KG1 (cell line): ENCODE measurements at regions not wholly inside any gene's neighbourhood (a gene's known extent, or its start where the extent isn't known, plus 50 kb on each side); places are given as distances from the start of the nearest gene placed in this dataset.

Experiments used
- DNase-seq: peaks from one replicate; lab custom pipeline; 2025; lab: John Stamatoyannopoulos, UW

GRCh38 chr14:71711125-71711524, 221.1 kb upstream of the RGS6 start:
- no peak for DNase-seq

- DNase-seq: no peak
These were observed 220.6 kb upstream of the RGS6 start for GRCh38 chr14:71711619-71712018.

GRCh38 chr14:71712478-71712877, 219.8 kb upstream of the RGS6 start:
- no peak for DNase-seq

GRCh38 chr14:71713016-71713415, 219.2 kb upstream of the RGS6 start:
- no peak for DNase-seq

- DNase-seq: no peak
These were observed 218.8 kb upstream of the RGS6 start for GRCh38 chr14:71713451-71713850.

GRCh38 chr14:71714225-71714624, 218.0 kb upstream of the RGS6 start:
- no peak for DNase-seq

- no peak for DNase-seq
These were observed 216.0 kb upstream of the RGS6 start for GRCh38 chr14:71716041-71716772.

- DNase-seq: no peak
These were observed 211.1 kb upstream of the RGS6 start for GRCh38 chr14:71720978-71721624.

- DNase-seq: no peak
These were observed 210.4 kb upstream of the RGS6 start for GRCh38 chr14:71721791-71722190.

- DNase-seq: no peak
These were observed 209.3 kb upstream of the RGS6 start for GRCh38 chr14:71722885-71723284.

GRCh38 chr14:71725922-71726579, 206.2 kb upstream of the RGS6 start:
- no peak for DNase-seq

- DNase-seq: no peak
These were observed 205.6 kb upstream of the RGS6 start for GRCh38 chr14:71726580-71727021.

- DNase-seq: no peak
These were observed 203.8 kb upstream of the RGS6 start for GRCh38 chr14:71728386-71728785.

GRCh38 chr14:71729596-71729995, 202.6 kb upstream of the RGS6 start:
- no peak for DNase-seq

- DNase-seq: no peak
These were observed 201.8 kb upstream of the RGS6 start for GRCh38 chr14:71730471-71730870.

GRCh38 chr14:71731096-71731495, 201.1 kb upstream of the RGS6 start:
- no peak for DNase-seq

- DNase-seq: no peak
These were observed 198.9 kb upstream of the RGS6 start for GRCh38 chr14:71733210-71733883.

- DNase-seq: no peak
These were observed 198.2 kb upstream of the RGS6 start for GRCh38 chr14:71734076-71734475.

- no peak for DNase-seq
These were observed 197.3 kb upstream of the RGS6 start for GRCh38 chr14:71734885-71735284.

GRCh38 chr14:71737760-71738159, 194.5 kb upstream of the RGS6 start:
- no peak for DNase-seq

GRCh38 chr14:71739273-71739990, 192.8 kb upstream of the RGS6 start:
- DNase-seq: no peak

- DNase-seq: no peak
These were observed 191.0 kb upstream of the RGS6 start for GRCh38 chr14:71741241-71741640.
